HG03025 (cell line): ENCODE measurements at regions not wholly inside any gene's neighbourhood (a gene's known extent, or its start where the extent isn't known, plus 50 kb on each side); places are given as distances from the start of the nearest gene placed in this dataset.

Source experiments
- ATAC-seq: cut with Tn5 transposase; IDR thresholded peaks from one replicate; pipeline ENCODE4 v1.9.1; 2021; ENCODE audit warnings: mild to moderate bottlenecking, moderate library complexity; ENCODE audit not compliant: unreplicated experiment, low FRiP score

DNA sequence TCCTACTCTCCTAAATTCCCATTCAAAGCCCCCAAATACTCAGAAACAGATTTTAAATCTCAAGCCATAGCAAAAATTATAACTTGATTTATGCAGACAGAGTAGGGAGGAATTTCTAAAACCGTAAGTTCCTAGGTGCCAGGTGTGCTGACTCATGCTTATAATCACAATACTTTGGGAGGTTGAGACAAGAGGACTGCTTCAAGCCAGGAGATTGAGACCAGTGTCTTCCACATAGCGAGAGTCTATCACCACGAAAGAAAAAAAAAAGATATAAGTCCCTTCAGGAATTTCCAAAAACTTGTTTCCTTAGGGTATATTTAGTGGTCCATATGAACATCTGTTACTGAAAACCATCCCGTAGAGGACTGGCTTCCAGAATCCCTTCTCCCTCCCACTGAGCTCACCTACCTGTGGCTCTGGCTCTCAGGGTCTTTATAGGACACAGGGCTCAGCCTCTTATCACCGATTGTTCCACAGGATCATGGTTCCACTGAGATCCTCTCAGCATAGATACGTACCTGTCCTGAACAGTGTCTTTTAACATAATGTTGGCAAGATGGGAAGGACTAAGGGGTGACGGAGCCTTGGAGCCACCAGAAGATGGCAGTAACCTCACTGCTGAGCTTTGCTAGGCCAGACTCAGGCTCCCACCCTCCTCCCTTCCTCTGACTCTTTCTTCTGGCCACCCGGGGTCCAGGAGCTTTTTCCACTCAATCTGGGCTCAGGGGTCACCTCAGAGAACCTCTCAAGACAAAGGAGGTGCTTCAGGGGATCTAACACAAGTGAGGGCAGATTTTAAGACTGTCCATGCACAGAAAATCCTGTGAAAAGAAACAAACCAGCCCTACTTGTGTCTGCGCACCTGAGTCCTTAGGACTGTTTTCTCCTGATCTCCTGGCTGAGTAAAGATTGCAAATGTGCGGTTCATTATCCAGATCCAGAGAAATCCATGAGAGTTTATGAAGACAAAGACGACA lies 117.5 kb upstream of the TOP3B start:
- no peak for ATAC-seq

DNA sequence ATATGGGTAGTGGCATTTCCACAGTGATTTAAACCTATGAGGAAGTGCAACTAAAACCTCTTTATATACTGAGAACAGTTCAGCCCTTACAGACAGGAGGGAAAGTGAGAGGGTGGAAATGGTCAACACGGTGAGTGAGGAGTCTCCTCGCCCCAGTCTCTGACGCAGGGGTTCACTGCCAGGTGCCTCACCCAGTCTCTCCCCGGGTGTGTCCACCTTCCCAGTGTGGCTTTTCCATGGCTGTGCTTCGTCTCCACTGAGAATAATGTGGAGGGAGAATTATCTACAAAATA lies 116.6 kb upstream of the TOP3B start:
- ATAC-seq, result no peak

DNA sequence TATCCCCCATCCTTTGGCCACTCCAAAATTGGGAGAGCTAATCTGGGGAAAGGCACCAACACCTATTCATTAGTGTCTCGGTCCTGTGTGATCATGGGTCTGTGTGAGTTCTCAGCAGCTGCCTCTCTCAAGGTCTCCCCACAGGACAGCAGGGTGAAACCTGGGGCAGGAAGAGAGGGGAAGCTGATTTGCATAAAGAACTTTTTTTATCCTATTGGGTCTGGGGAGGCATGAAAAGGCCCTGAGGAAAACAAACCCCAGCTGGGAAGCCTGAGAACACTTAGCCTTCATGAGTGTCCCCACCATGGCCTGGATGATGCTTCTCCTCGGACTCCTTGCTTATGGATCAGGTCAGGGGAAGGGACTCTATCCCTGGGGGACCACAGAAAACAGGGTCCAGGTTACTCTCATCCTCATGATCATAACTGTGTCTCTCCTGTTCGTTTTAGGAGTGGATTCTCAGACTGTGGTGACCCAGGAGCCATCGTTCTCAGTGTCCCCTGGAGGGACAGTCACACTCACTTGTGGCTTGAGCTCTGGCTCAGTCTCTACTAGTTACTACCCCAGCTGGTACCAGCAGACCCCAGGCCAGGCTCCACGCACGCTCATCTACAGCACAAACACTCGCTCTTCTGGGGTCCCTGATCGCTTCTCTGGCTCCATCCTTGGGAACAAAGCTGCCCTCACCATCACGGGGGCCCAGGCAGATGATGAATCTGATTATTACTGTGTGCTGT lies 116.0 kb upstream of the TOP3B start:
- ATAC-seq, result no peak

DNA sequence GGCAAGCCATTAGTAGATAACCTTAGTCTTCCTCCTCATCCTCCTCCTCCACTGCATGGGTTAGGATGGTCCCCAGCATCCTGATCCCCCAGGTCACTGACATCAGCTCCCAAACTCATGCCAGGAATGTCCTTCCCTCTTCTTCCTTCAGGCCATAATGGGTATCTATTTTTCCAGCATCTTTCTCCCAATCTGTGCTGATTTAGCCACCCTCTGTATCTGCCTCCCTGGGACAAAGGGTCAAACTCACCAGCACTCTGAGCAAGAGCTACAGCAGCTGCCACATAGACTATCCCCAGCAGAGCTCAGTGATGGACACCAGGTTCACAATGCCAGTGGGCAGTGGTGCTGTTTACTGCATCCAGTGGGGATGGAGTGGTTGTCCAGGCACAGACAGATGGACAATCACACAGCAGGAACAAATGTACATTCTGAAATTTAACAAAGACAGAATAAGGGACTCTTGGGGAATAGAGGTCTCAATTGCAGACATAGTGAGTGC lies 115.2 kb upstream of the TOP3B start:
- no peak for ATAC-seq

DNA sequence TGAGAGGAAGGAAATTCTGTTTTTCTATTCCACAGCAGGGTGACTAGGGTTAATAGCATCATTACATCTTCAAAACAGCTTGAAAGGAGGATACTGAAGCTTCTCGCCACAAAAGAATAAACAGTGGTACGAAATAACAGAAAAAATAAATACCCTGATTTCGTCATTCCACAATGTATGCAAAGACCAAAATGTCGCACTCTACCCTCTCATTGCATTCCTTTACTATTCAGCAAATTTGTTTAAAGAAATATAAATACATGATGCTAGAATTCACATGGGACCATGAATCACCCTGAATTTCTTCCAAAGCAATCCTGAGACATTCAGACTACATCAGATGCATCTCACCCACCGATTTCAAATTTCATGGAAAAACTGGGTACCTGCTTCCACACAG lies 112.3 kb upstream of the TOP3B start:
- no peak for ATAC-seq

DNA sequence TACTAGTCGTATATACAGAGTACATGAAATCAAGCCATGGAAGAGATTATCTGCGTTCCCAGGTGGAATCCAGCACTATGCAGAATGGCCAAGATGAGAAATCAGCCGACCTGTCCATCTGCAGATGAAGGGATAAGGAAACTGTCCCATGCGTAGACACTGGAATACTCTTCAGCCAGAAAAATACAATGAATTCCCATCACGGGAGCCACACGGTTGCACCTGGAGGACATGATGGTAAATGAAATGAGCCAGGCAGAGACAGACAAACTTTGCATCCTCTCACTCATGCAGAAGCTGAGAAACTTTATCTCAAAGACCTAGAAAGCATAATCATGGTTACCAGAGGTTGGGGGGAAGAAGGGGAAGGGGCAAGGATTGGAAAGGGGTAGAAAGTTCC lies 111.9 kb upstream of the TOP3B start:
- no peak for ATAC-seq

DNA sequence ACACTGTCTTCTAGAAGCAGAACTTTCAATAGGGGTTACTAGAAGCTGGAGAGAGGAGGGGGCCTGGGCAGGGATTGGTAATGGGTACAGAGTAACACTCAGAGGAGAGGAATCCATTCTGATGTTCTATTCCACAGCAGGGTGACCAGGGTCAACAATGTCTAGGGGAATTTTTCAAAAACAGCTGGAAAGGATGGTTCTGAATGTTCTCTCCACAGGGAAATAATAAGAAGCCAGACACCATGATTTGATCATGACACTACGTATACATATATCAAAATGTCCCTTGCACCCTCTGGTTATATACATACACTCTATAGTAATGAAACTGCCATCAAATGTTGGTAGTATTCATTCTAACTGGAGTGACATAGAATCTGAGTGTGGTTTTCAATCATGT lies 111.2 kb upstream of the TOP3B start:
- ATAC-seq, result no peak

DNA sequence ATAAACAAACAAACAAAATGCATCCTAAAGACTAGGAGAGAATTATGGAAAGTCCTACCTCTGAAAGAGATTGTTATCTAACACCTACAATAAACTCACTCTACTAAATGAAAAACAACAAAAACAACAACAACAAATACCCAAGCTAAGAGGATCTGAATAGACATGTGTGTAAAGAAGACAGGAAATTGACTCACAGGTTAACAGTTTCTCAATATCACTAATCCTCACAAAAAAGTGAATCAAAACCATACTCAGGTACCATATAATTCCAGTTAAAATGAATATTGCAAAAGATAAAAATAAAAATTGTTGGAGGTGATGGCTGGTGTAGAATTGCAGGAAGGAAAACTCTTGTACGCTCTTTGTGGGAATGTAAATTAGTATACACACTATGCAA lies 110.4 kb upstream of the TOP3B start:
- no peak for ATAC-seq

DNA sequence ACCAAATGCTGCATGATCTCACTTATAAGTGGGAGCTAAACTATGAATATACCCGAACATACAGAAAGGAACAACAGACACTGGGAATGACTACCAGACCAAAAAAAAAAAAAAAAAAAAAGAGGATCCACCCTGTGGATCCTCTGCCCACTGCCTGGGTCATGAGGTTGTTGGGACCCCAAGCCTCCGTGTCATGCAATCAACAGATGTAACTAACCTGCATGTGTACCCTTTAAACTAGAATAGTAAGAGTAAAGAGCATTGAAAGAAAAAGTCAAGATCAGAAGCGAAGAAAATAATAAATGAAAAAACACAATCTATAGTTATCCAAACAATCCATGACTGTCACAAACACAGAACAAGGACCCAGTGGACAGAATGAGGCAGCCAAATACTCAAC lies 109.5 kb upstream of the TOP3B start:
- no peak for ATAC-seq

DNA sequence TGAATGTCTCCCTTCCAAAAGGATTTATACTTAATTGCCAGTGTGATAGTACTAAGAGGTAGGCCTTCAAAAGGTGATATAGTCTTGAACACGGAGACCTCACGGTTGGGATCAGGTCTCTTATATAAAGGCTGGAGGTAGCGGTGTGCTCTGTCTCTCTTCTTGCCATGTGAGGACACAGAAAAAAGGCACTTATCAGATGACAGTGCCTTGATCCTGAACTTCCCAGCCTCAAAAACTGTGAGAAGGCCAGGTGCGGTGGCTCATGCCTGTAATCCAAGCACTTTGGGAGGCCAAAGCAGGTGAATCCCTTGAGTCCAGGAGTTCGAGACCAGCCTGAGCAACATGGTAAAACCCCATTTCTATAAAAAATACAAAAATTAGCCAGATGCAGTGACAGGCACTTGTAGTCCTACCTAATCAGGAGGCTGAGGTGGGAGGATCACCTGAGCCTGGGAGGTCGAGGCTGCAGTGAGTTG lies 108.9 kb upstream of the TOP3B start:
- ATAC-seq, result no peak

DNA sequence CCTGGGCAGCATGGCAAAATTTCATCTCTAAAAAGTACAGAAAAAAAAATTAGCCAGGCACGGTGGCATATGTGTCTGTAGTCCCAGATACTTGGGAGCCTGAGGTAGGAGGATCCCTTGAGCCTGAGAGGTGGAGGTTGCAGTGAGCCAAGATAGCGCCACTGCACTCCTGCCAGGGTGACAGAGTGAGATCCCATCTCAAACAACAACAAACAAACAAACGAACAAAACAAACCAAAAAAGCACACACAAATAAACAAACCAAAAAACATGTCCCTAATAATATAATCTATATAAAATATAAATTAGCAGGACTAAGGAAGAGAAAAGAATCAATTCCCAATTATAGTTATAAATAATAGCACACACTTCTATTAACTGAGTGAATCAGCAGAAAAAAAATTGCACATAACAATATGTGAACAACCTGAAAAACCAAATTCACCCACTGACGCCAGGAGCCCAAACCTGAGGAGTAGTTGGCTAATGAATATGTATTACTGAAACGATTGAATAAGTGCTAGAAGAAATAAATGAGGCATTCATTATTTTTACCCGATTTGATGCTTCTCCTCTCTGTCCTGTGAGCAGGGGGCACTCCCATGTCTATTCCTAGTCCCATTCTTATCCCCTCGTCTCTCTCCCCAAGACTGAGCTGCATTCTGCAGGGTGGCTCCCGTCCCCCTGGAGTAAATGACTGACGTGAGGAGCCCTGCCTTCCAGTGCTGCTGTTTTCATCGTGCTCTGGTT lies 108.2 kb upstream of the TOP3B start:
- ATAC-seq, result no peak

DNA sequence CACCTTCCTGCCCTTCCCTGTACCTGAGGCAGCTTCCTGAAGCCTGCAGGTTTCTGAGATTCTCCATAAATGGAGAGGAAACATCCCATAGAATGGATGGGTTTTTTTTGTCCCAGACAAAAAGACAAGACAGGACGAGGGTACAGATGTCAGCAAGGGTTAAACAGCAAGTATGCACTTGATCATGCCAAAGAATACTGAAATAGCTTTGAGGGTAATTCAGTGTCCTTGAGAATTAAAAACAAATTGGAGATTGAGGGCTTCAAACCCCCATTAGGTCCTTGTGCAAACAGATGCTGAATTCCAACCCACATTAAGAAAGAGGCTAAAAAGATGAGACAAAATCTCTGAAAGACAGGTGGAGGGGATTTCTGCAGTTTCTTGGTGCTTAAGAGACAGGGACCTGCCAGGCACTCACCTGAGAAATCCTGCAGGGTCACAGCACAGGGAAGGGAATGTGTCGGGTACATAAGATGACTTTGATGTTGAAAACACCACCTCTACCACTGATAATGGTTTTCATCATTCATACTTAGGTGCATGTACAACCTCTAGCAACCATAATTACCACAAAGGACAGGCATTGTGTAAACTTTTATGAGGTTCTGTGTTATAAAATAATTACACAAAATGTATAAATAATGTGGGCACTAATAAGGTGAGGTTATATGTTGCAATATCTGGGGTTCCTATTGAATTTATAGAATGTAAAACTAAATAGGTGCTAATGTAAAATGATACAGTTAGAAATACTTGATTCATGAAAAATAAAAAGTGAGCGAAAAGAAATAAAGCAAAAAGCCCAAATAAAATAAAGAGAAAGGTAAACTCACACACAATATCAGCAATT lies 107.1 kb upstream of the TOP3B start:
- ATAC-seq, result no peak

DNA sequence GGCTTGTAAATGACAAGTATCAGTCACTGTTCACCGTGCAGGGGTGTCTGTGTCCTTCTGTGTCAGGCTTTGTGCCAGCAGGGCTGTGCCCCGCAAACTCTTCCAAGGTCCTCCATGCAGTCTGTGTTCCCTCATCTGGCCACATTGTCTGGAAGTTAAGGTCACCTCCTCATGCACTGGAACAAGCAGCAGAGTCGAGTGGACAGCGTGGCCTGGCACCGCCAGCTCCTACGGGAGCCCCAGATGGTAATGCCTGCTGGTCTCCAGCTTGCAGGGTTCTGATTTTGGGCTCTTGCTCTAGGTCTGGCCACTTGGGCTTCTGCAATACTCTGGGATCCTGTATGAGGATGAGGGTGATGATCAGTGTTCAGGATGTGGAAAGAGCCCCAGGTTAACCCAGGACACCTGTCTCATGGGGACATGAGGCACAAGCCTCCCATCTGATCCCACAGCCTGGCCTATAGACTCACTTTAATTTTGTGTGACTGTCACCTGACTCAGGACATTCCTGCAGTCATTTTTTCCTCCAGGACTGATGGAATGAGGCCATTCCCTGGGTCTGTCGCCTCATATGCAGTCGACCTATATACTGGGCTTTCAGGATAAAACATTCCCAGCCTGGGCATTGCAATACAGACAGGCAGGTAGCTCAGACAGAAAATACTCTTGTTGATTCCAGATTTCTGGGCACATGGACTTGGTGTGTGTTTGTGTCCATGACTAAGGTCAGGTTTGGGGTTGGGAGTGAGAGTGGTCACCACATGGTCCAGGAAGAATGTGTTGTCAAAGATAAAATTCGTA lies 106.3 kb upstream of the TOP3B start:
- ATAC-seq, result no peak

DNA sequence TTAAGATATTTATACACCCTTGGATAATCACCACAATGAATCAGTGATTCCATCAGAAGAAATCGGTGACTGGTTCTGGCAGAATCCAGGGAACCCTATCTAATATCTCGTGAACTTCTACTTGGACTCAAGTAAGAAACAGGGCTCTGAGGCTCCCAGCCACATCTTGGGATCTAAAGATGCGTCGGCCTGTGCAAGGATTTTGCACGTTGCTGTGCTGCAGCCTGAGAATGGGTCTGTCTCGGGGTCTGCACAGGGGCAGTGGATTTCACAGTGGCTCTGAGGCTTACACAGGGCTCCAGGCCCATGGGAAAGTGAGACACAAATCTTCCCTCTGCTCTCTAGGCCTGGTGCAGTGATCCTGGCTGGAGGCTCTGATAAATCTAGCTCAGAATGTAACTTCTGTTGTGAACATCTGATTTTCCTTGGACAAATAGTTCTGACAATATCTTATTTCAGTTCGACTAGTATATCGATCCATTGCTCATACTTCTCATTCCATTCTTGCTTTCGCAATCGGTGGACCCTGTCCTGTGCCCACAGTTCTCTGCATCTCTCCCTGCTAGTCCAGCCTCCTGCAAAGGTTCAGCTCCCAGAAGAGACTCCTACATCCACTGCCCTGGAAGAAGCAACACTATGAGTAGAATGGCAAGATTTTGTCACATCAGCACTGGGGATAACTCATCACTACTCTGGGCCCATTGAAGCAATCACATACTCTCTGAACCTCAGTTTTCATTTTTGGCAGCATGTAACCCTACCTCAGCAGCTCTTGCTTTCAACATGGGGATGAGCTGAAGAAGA lies 105.5 kb upstream of the TOP3B start:
- ATAC-seq, result no peak

DNA sequence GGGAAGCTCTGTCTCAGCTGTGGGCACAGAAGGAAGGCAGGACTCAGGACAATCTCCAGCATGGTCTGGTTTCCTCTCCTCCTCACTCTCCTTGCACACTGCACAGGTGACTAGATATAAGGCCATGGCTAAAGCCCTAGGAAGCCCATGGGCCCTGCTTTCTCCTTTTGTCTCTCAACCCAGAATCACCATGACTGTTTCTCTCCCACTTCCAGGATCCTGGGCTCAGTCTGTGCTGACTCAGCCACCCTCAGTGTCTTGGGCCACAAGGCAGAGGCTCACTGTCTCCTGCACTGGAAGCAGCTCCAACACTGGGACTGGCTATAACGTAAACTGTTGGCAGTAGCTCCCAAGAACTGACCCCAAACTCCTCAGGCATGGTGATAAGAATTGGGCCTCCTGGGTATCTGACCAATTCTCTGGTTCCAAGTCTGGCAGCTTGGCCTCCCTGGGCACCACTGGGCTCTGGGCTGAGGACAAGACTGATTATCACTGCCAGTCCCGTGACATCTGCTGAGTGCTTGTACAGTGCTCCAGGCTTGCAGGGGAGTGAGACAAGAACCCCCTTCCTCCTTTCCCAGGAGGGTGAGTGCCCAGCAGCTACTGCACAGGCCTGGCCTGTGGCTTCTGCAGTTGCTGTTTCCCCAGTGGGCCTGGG lies 104.0 kb upstream of the TOP3B start:
- no peak for ATAC-seq

DNA sequence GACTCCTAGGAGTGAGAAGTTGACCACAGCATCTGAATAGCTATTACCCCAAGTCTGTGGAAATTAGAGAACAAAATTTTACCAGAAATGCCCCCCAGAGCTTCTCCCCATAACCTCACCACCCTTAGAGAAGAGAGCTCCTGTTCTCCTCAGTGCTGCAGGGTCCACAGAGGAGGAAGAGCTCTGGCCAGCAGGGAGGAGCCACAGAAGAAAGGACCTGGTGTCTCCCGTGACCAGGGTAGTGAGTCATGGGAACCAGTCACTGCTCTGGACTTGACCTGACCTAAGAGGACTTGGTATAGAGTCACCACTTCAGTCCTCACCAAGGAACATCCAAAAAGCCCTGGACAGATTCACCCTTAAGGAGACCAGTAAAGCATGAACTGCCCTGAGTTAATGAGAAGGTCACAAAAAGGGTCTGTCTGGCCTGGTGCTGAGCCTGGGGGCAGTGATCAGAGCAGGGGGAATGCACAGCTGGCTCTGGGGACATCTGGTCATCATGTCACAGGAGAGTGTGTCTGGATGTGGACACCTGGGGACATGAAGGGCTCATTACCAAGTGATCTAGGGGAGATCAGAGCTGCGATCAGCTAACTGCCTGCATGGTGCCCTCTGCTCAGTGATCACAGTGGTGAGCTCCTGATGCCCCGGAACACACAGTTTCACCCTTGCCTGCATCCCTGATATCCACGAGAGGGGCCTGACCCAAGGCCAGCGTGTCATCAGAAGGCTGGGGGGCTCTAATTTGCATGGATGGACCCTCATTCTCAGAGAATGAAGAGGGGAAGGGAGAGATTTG lies 103.3 kb upstream of the TOP3B start:
- ATAC-seq, result no peak

DNA sequence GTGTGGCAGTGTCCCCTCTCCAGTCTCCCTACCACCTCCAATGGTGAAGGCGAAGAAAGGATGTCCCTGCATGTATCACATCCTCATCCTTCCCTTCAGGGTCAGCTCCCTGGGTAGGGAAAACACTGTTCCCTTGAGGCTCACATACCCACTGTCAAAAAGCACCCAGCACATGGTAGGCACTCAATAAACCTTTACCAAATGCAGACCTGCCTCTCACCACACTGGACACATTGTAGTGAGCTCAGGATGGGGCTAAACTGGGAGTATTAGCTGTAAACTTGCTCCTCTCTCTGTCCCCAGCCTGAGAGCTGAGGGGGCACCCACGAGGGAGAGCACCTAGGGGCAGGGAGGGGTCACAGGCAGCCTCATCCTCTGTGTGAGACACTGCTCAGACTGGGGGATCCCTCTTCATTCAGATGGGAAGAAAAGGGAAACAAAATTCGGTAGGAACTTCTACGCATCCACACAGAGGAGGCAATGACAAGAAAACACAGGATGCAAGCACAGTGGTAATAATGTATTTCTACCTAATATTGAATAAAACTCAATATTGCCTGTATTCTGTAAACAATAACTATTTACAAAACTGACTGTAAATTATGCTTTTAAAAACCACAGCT lies 101.6 kb upstream of the TOP3B start:
- no peak for ATAC-seq
